B cell (primary cell): ENCODE measurements at regions not wholly inside any gene's neighbourhood (a gene's known extent, or its start where the extent isn't known, plus 50 kb on each side); places are given as distances from the start of the nearest gene placed in this dataset.

ENCODE experiments used
- ATAC-seq: fragments of 200-7000 bp; cut with Tn5 transposase; one replicate; pipeline ENCODE4 v1.10.0; 2021; ENCODE audit warnings: low read depth, mild to moderate bottlenecking, moderate number of reproducible peaks, moderate library complexity
- CTCF ChIA-PET: fragments of 350-600 bp; sonication (Branson Sonifier 250); formaldehyde crosslinking; loops from one replicate; lab custom pipeline; 2021; ENCODE audit warnings: antibody characterized with exemption, inconsistent platforms; lab: Charles Lee
- POLR2A ChIA-PET: fragments of 350-600 bp; sonication (Branson Sonifier 250); formaldehyde crosslinking; loops from one replicate; lab custom pipeline; 2021; ENCODE audit warnings: antibody characterized with exemption; lab: Charles Lee
- DNase-seq: peaks from one replicate; pipeline ENCODE4 v3.0.0; 2013
- H2AFZ ChIP-seq: 2 replicates; pipeline ENCODE4 v1.6.1; 2012; ENCODE audit warnings: mild to moderate bottlenecking, low read depth, low read length; ENCODE audit not compliant: insufficient read depth, poor library complexity, severe bottlenecking
- H3K27ac ChIP-seq, 2 donors: 1 replicate in 1 of 2; 2 replicates in 1 of 2; pipeline ENCODE4 v1.5.1; 2012 to 2013; ENCODE audit warnings: low read length in 2 of 2, mild to moderate bottlenecking in 2 of 2, moderate library complexity in 1 of 2
- H3K27me3 ChIP-seq, 4 experiments: fragments of 200-600 bp in 1 of 4; sonication (generic) in 1 of 4; replicated peaks in 1 of 4; 1 replicate in 2 of 4; 2 replicates in 2 of 4; pipeline versions ENCODE4 v1.6.1 to v1.7.0; 2013 to 2016; ENCODE audit warnings: low read length in 3 of 4, mild to moderate bottlenecking in 2 of 4, mixed read lengths in 1 of 4, moderate library complexity in 1 of 4; ENCODE audit not compliant: insufficient read depth in 4 of 4, control insufficient read depth in 3 of 4; ENCODE audit errors: control extremely low read depth in 1 of 4
- H3K36me3 ChIP-seq, 2 experiments: replicated peaks in 1 of 2; 1 replicate in 1 of 2; 2 replicates in 1 of 2; pipeline versions ENCODE4 v1.6.1 to v1.7.1; 2013; ENCODE audit warnings: low read length in 1 of 2; ENCODE audit not compliant: insufficient read depth in 2 of 2, control insufficient read depth in 1 of 2; ENCODE audit errors: control extremely low read depth in 1 of 2, extremely low read depth in 1 of 2
- H3K4me1 ChIP-seq, 2 donors: fragments of 200-600 bp in 1 of 2; sonication (generic) in 1 of 2; 1 replicate in 1 of 2; 2 replicates in 1 of 2; pipeline versions ENCODE4 v1.5.1 to v1.6.1; 2013 to 2017; ENCODE audit warnings: low read length in 2 of 2; ENCODE audit not compliant: control insufficient read depth in 2 of 2, insufficient read depth in 2 of 2
- H3K4me2 ChIP-seq: replicated peaks from 2 replicates; pipeline ENCODE3; 2012; ENCODE audit warnings: mild to moderate bottlenecking, low read depth, low read length; ENCODE audit not compliant: poor library complexity, severe bottlenecking
- H3K4me3 ChIP-seq, 5 experiments: fragments of 200-600 bp in 1 of 5; sonication (generic) in 1 of 5; 1 replicate in 3 of 5; 2 replicates in 2 of 5; pipeline versions ENCODE4 v1.5.1 to v1.7.0; 2011 to 2016; ENCODE audit warnings: low read length in 4 of 5, mild to moderate bottlenecking in 4 of 5, low read depth in 2 of 5, control low read depth in 1 of 5, moderate library complexity in 1 of 5; ENCODE audit not compliant: insufficient read depth in 1 of 5; ENCODE audit errors: control extremely low read depth in 1 of 5, extremely low read depth in 1 of 5
- H3K79me2 ChIP-seq: fragments of 200-600 bp; sonication (generic); one replicate; pipeline ENCODE4 v1.6.0; 2016; ENCODE audit warnings: low read length; ENCODE audit not compliant: control insufficient read depth, insufficient read depth
- H3K9ac ChIP-seq: fragments of 200-600 bp; sonication (generic); 2 replicates; pipeline ENCODE4 v1.6.1; 2017; ENCODE audit warnings: mild to moderate bottlenecking, low read length, moderate library complexity
- H3K9me3 ChIP-seq, 3 donors: one replicate each; pipeline versions ENCODE4 v1.6.1 to v1.7.1; 2013; ENCODE audit warnings: low read length in 2 of 3; ENCODE audit not compliant: control insufficient read depth in 2 of 3, insufficient read depth in 1 of 3; ENCODE audit errors: control extremely low read depth in 1 of 3
- H4K20me1 ChIP-seq: 2 replicates; pipeline ENCODE4 v1.6.0; 2012; ENCODE audit warnings: mild to moderate bottlenecking, low read length; ENCODE audit not compliant: insufficient read depth, control insufficient read depth, poor library complexity, severe bottlenecking
- H3K27ac Mint-ChIP-seq: one replicate; pipeline ENCODE4 v1.8.0; 2021; ENCODE audit warnings: mixed read lengths
- H3K27me3 Mint-ChIP-seq: one replicate; pipeline ENCODE4 v1.8.0; 2021; ENCODE audit warnings: mixed read lengths
- H3K4me1 Mint-ChIP-seq: one replicate; pipeline ENCODE4 v1.8.0; 2021; ENCODE audit warnings: mixed read lengths
- H3K4me3 Mint-ChIP-seq: one replicate; pipeline ENCODE4 v1.8.0; 2021; ENCODE audit warnings: mixed read lengths
- H3K9me3 Mint-ChIP-seq: one replicate; pipeline ENCODE4 v1.8.0; 2022; ENCODE audit warnings: mixed read lengths; ENCODE audit not compliant: insufficient read depth
- EZH2 ChIP-seq: IDR thresholded peaks from 2 replicates; pipeline ENCODE4 v1.6.1; 2012; ENCODE audit warnings: borderline replicate concordance, low read depth, mild to moderate bottlenecking, moderate library complexity, low read length; ENCODE audit not compliant: insufficient read depth, poor library complexity, severe bottlenecking
- whole genome bisulfite sequencing: methylation state at CpG from one replicate; pipeline ENCODE4 v1.1.5; 2013; ENCODE audit warnings: missing lambda C conversion rate; ENCODE audit not compliant: insufficient coverage; 5-methylcytosine and 5-hydroxymethylcytosine counted together
- intact Hi-C: fragments of 100-400 bp; cut with micrococcal nuclease; formaldehyde crosslinking; loops from one replicate; pipeline ENCODE4 v1.10.0; 2022
- TF ChIP-seq, protein P1 (sequence below): fragments of 200-600 bp; IDR thresholded peaks from one replicate; pipeline ENCODE4 v1.8.0; 2022; ENCODE audit warnings: antibody characterized with exemption, mild to moderate bottlenecking

DNA sequence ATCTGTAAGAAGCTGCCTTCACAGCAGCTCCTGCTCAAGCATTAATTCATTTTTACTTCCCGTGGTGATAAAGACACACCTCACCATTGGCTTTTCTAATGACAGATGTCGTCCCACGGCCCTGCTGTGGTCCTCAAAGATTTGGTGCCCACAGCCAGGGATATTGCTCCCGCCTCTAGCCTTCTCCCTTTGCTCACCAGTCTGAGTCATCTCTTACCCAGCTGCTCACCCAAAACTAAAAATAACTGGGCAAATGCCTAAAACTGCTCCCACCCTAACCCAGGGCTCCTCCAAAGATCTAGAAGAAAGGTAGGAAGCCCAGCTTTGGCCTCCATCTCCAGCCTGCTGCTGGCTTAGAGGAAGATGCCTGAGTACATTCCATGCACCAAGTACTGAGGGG is 371.1 kb upstream of the ZNF507 start:
- Histone ChIP-seq H3K4me3 (no peak overlapping the region), H3K9me3 (peaks cover 0 to 32% (median 0%) of the 10 kb centered on the region in 3 donors), H3K79me2 (no peaks in the 10 kb centered on the region), H3K4me1 (no peaks in the 10 kb centered on the region), H4K20me1 (no peaks in the 10 kb centered on the region), H3K4me2 (no peak overlapping the region), H3K36me3 (no peaks in the 10 kb centered on the region), H3K9ac (no peak overlapping the region), H2AFZ (no peak overlapping the region), H3K27ac (no peak overlapping the region), H3K27me3 (no peaks in the 10 kb centered on the region)
- H3K9me3 Mint-ChIP-seq, result peaks cover 2% of the 10 kb centered on the region
- H3K4me1 Mint-ChIP-seq, result no peaks in the 10 kb centered on the region
- no peak overlapping the region for H3K27ac Mint-ChIP-seq
- TF ChIP-seq, protein P1, sequence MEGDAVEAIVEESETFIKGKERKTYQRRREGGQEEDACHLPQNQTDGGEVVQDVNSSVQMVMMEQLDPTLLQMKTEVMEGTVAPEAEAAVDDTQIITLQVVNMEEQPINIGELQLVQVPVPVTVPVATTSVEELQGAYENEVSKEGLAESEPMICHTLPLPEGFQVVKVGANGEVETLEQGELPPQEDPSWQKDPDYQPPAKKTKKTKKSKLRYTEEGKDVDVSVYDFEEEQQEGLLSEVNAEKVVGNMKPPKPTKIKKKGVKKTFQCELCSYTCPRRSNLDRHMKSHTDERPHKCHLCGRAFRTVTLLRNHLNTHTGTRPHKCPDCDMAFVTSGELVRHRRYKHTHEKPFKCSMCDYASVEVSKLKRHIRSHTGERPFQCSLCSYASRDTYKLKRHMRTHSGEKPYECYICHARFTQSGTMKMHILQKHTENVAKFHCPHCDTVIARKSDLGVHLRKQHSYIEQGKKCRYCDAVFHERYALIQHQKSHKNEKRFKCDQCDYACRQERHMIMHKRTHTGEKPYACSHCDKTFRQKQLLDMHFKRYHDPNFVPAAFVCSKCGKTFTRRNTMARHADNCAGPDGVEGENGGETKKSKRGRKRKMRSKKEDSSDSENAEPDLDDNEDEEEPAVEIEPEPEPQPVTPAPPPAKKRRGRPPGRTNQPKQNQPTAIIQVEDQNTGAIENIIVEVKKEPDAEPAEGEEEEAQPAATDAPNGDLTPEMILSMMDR, result no peak
- no peak for TF ChIP-seq EZH2
- CTCF ChIA-PET, result no interaction called here
- H3K27me3 Mint-ChIP-seq, result no peaks in the 10 kb centered on the region
- ATAC-seq, result no peak
- POLR2A ChIA-PET, result no interaction called here
- H3K4me3 Mint-ChIP-seq, result no peak overlapping the region
- DNase-seq, result no peak
- intact Hi-C loops, result no loop called here
- 76% methylated on average over 4 of the region's 4 CpGs for WGBS

DNA sequence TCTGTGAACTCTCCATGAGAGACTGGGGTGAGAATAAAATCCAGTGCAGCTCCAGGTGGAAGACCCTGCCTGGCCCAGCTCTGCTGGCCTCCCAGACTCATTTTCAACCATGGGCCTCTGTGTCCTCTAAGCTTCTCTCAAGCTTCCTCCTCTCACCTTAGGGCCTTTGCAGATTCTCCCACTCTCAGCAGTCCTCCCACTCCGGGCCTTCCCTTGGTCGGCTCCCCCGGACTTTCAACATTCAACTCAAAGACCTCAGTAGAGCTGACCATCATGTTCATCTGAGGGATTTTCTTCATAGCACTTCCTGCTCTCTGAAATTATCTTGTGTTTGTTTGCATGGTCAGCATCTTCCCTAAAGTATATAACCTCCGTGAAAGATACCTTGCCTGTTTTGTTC is 370.5 kb upstream of the ZNF507 start:
- no peaks in the 10 kb centered on the region for H3K27me3 ChIP-seq
- WGBS, result 100% methylated on average over 3 of the region's 4 CpGs
- TF ChIP-seq EZH2, result no peak
- TF ChIP-seq, protein P1, result no peak
- POLR2A ChIA-PET, result no interaction called here
- no peak overlapping the region for H3K27ac Mint-ChIP-seq
- ATAC-seq, result no peak
- intact Hi-C loops, result no loop called here
- no peaks in the 10 kb centered on the region for H3K79me2 ChIP-seq
- DNase-seq, result no peak
- H2AFZ ChIP-seq, result no peak overlapping the region
- CTCF ChIA-PET, result no interaction called here
- H3K4me1 ChIP-seq, result no peaks in the 10 kb centered on the region
- H3K27ac ChIP-seq, result no peak overlapping the region
- no peak overlapping the region for H3K4me3 Mint-ChIP-seq
- peaks cover 2% of the 10 kb centered on the region for H3K9me3 Mint-ChIP-seq
- peaks cover 0 to 28% (median 0%) of the 10 kb centered on the region in 3 donors for H3K9me3 ChIP-seq
- no peaks in the 10 kb centered on the region for H4K20me1 ChIP-seq
- H3K4me2 ChIP-seq, result no peak overlapping the region
- H3K9ac ChIP-seq, result no peak overlapping the region
- H3K4me1 Mint-ChIP-seq, result no peaks in the 10 kb centered on the region
- H3K36me3 ChIP-seq, result no peaks in the 10 kb centered on the region
- no peaks in the 10 kb centered on the region for H3K27me3 Mint-ChIP-seq
- H3K4me3 ChIP-seq, result no peak overlapping the region
